ENCODE measurements at regions not wholly inside any gene's neighbourhood (a gene's known extent, or its start where the extent isn't known, plus 50 kb on each side); places are given as distances from the start of the nearest gene placed in this dataset.

DNA sequence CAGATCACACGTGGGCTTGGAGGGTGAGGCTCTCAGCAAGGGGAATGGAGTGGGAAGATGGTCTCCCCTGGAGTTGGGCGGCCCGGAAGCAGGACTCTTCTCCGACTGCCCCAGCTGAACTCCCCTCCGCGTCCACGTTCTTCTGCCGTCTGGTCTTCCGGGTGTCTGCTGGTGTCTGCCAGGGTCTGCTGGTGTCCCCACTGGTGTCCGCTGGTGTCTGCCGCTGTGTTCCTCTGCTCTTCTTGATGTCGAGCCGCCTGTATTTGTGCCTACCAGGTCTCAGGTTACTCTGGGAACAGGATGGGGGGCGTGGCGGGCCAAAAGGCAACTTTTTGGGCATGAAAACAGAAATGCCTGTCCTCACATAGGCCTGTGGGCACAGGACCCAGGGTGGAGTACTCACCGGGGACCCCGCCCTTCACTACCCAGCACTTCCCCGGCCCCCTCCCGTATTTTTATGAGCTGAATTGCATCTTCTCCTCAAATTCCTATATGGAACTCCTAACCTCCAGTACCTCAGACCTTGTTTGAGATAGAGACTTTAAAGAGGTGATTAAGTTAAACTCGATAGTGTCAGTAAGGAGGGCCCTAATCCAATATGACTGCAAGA, 675.4 kb downstream of the SEMA5A start:
- TF ChIP-seq POLR2A (IDR thresholded peaks at IDR 0.05) = no peak
- TF ChIP-seq, protein P1, sequence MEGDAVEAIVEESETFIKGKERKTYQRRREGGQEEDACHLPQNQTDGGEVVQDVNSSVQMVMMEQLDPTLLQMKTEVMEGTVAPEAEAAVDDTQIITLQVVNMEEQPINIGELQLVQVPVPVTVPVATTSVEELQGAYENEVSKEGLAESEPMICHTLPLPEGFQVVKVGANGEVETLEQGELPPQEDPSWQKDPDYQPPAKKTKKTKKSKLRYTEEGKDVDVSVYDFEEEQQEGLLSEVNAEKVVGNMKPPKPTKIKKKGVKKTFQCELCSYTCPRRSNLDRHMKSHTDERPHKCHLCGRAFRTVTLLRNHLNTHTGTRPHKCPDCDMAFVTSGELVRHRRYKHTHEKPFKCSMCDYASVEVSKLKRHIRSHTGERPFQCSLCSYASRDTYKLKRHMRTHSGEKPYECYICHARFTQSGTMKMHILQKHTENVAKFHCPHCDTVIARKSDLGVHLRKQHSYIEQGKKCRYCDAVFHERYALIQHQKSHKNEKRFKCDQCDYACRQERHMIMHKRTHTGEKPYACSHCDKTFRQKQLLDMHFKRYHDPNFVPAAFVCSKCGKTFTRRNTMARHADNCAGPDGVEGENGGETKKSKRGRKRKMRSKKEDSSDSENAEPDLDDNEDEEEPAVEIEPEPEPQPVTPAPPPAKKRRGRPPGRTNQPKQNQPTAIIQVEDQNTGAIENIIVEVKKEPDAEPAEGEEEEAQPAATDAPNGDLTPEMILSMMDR (IDR thresholded peaks at IDR 0.05) = no peak

Measured in heart left ventricle (tissue), 13 donors.